IMR-90 (cell line): ENCODE measurements at regions not wholly inside any gene's neighbourhood (a gene's known extent, or its start where the extent isn't known, plus 50 kb on each side); places are given as distances from the start of the nearest gene placed in this dataset.

ENCODE experiments used
- ATAC-seq: fragments of 200-7000 bp; cut with Tn5 transposase; 2 replicates; pipeline ENCODE4 v1.9.1; 2020; ENCODE audit warnings: low read depth, mild to moderate bottlenecking, moderate library complexity
- BruUV-seq: library from RNA; stranded (reverse); fragments of 400-500 nt; replicated peaks from 2 replicates; lab custom pipeline; 2021; lab: Mats Ljungman, UMichigan
- CTCF ChIA-PET: fragments of 300-600 bp; formaldehyde crosslinking; extraction: SDS; loops from one replicate; lab custom pipeline; 2021; ENCODE audit warnings: antibody characterized with exemption; lab: Yijun Ruan, JAX
- POLR2A ChIA-PET: fragments of 300-600 bp; sonication (Branson Sonifier 250); formaldehyde crosslinking; loops from one replicate; lab custom pipeline; 2022; ENCODE audit warnings: antibody characterized with exemption; ENCODE audit not compliant: unreplicated experiment; lab: Charles Lee
- DNase-seq: peaks from one replicate; pipeline ENCODE4 v3.0.0; 2013
- H2AFZ ChIP-seq: replicated peaks from 2 replicates; pipeline ENCODE3; 2013; ENCODE audit warnings: low read length, mild to moderate bottlenecking; ENCODE audit not compliant: poor library complexity
- H2AK5ac ChIP-seq: 2 replicates; pipeline ENCODE4 v1.6.1; 2013; ENCODE audit warnings: low read depth, low read length, inconsistent platforms
- H2AK9ac ChIP-seq: replicated peaks from 2 replicates; pipeline ENCODE3; 2013; ENCODE audit warnings: mild to moderate bottlenecking, low read depth, low read length, moderate library complexity; ENCODE audit not compliant: poor library complexity
- H2BK120ac ChIP-seq: 2 replicates; pipeline ENCODE4 v1.6.1; 2013; ENCODE audit warnings: low read depth, low read length, inconsistent platforms
- H2BK15ac ChIP-seq: 3 replicates; pipeline ENCODE4 v1.6.1; 2013; ENCODE audit warnings: low read depth, low read length, inconsistent platforms
- H2BK20ac ChIP-seq: 2 replicates; pipeline ENCODE4 v1.6.1; 2013; ENCODE audit warnings: low read depth, mild to moderate bottlenecking, inconsistent platforms, low read length, moderate library complexity
- H2BK5ac ChIP-seq: 2 replicates; pipeline ENCODE4 v1.6.1; 2013; ENCODE audit warnings: mild to moderate bottlenecking, low read depth, low read length, inconsistent platforms; ENCODE audit not compliant: poor library complexity, severe bottlenecking
- H3K14ac ChIP-seq: replicated peaks from 2 replicates; pipeline ENCODE4 v1.6.1; 2013; ENCODE audit warnings: low read depth, low read length, inconsistent platforms
- H3K18ac ChIP-seq: 2 replicates; pipeline ENCODE4 v1.6.1; 2013; ENCODE audit warnings: low read depth, low read length, control low read depth
- H3K23ac ChIP-seq: 2 replicates; pipeline ENCODE4 v1.6.1; 2013; ENCODE audit warnings: low read depth, low read length, inconsistent platforms
- H3K27ac ChIP-seq: 2 replicates; pipeline ENCODE4 v1.5.1; 2013; ENCODE audit warnings: mild to moderate bottlenecking, control low read depth, low read length; ENCODE audit not compliant: insufficient read depth
- H3K27me3 ChIP-seq: 2 replicates; pipeline ENCODE4 v1.6.1; 2013; ENCODE audit warnings: low read length; ENCODE audit not compliant: control insufficient read depth, insufficient read depth
- H3K36me3 ChIP-seq: 2 replicates; pipeline ENCODE4 v1.6.1; 2013; ENCODE audit warnings: low read length, mixed read lengths; ENCODE audit not compliant: control insufficient read depth, insufficient read depth
- H3K4ac ChIP-seq: 2 replicates; pipeline ENCODE4 v1.6.1; 2013; ENCODE audit warnings: low read depth, low read length, inconsistent platforms
- H3K4me1 ChIP-seq: 2 replicates; pipeline ENCODE4 v1.6.1; 2013; ENCODE audit warnings: low read length, mixed read lengths; ENCODE audit not compliant: control insufficient read depth, insufficient read depth
- H3K4me2 ChIP-seq: 2 replicates; pipeline ENCODE4 v1.6.1; 2013; ENCODE audit warnings: low read depth, mild to moderate bottlenecking, control low read depth, low read length, moderate library complexity
- H3K4me3 ChIP-seq: 2 replicates; pipeline ENCODE4 v1.5.1; 2013; ENCODE audit warnings: low read depth, mild to moderate bottlenecking, control low read depth, low read length, moderate library complexity; ENCODE audit not compliant: insufficient read depth
- H3K56ac ChIP-seq: 2 replicates; pipeline ENCODE4 v1.6.1; 2013; ENCODE audit warnings: low read length, inconsistent platforms; ENCODE audit not compliant: insufficient read depth; ENCODE audit errors: extremely low read depth
- H3K79me1 ChIP-seq, 2 experiments: 2 replicates each; pipeline ENCODE4 v1.6.1; 2013; ENCODE audit warnings: low read length in 2 of 2, inconsistent platforms in 1 of 2, low read depth in 1 of 2
- H3K9ac ChIP-seq: 2 replicates; pipeline ENCODE4 v1.6.1; 2013; ENCODE audit warnings: low read depth, low read length, control low read depth
- H3K9me1 ChIP-seq: 2 replicates; pipeline ENCODE4 v1.6.1; 2013; ENCODE audit warnings: low read length, inconsistent platforms; ENCODE audit not compliant: insufficient read depth
- H3K9me3 ChIP-seq: 2 replicates; pipeline ENCODE4 v1.6.1; 2013; ENCODE audit warnings: low read length; ENCODE audit not compliant: control insufficient read depth, insufficient read depth
- H4K20me1 ChIP-seq: 2 replicates; pipeline ENCODE4 v1.6.1; 2013; ENCODE audit warnings: low read length, inconsistent platforms; ENCODE audit not compliant: insufficient read depth
- H4K5ac ChIP-seq: 2 replicates; pipeline ENCODE4 v1.6.1; 2013; ENCODE audit warnings: mild to moderate bottlenecking, low read depth, low read length, control low read depth
- H4K8ac ChIP-seq, 2 experiments: 2 replicates each; pipeline ENCODE4 v1.6.1; 2013; ENCODE audit warnings: low read depth in 2 of 2, low read length in 2 of 2, control low read depth in 1 of 2, inconsistent platforms in 1 of 2
- H4K91ac ChIP-seq: 2 replicates; pipeline ENCODE4 v1.6.1; 2013; ENCODE audit warnings: low read depth, low read length, inconsistent platforms; ENCODE audit not compliant: insufficient read depth
- ELK1 ChIP-seq: fragments of 150-350 bp; IDR thresholded peaks from 2 replicates; pipeline ENCODE4 v1.6.1; 2016; ENCODE audit warnings: low read depth, mild to moderate bottlenecking, low read length, moderate library complexity, borderline replicate concordance
- MAFK ChIP-seq: IDR thresholded peaks from 2 replicates; pipeline ENCODE4 v1.6.1; 2012; ENCODE audit warnings: low read depth, low read length, improper control_type of control experiment
- MAZ ChIP-seq: IDR thresholded peaks from 2 replicates; pipeline ENCODE4 v1.6.1; 2012; ENCODE audit warnings: low read depth, mild to moderate bottlenecking, low read length, improper control_type of control experiment, moderate library complexity, borderline replicate concordance
- MXI1 ChIP-seq: IDR thresholded peaks from 2 replicates; pipeline ENCODE4 v1.6.1; 2012; ENCODE audit warnings: low read depth, mild to moderate bottlenecking, low read length, moderate library complexity, borderline replicate concordance
- RCOR1 ChIP-seq: IDR thresholded peaks from 2 replicates; pipeline ENCODE4 v1.6.1; 2012; ENCODE audit warnings: mild to moderate bottlenecking, low read length, improper control_type of control experiment; ENCODE audit not compliant: insufficient replicate concordance
- USF2 ChIP-seq: fragments of 150-350 bp; IDR thresholded peaks from 2 replicates; pipeline ENCODE4 v1.6.1; 2017; ENCODE audit warnings: mild to moderate bottlenecking, antibody characterized with exemption, low read length, low read depth
- WGBS, 2 experiments: methylation state at CpG; one replicate each; pipeline versions ENCODE4 v1.1.5 to v1.1.7; 2013; ENCODE audit warnings: missing lambda C conversion rate in 2 of 2; ENCODE audit not compliant: insufficient read length in 1 of 2; ENCODE audit errors: extremely low coverage in 2 of 2; 5-methylcytosine and 5-hydroxymethylcytosine counted together
- dilution Hi-C: fragments of 300-500 bp; cut with HindIII; formaldehyde crosslinking; loops from one replicate; pipeline ENCODE4 v1.14.3; 2018; ENCODE audit warnings: low sequenced_read_pairs; ENCODE audit not compliant: unreplicated experiment
- in situ Hi-C: fragments of 300-500 bp; cut with MboI; formaldehyde crosslinking; loops from 3 replicates; pipeline ENCODE4 v1.14.3; 2019; ENCODE audit warnings: low sequenced_read_pairs, inconsistent platforms, mixed read lengths
- intact Hi-C: fragments of 100-400 bp; cut with micrococcal nuclease; formaldehyde crosslinking; loops from 2 replicates; pipeline ENCODE4 v1.10.0; 2022

- intact Hi-C loops: no loop called here
Observed at GRCh38 chr3:145639875-145640274, 521.1 kb downstream of the PLOD2 start.

More at GRCh38 chr3:145639875-145640274, 521.1 kb downstream of the PLOD2 start:
- no peaks in the 10 kb centered on the region for H3K4me1 ChIP-seq
- no peak overlapping the region for H2AK9ac ChIP-seq
- POLR2A ChIA-PET: no interaction called here
- H3K9me3 ChIP-seq: no peaks in the 10 kb centered on the region; the same call in 1 of the 2 replicates
- H4K91ac ChIP-seq: no peak overlapping the region
- H2AK5ac ChIP-seq: no peak overlapping the region
- H2BK120ac ChIP-seq: no peak overlapping the region
- no peak overlapping the region for H3K23ac ChIP-seq
- H3K79me1 ChIP-seq: no peaks in the 10 kb centered on the region
- no peak overlapping the region for H4K8ac ChIP-seq
- CTCF ChIA-PET: no interaction called here
- no peak overlapping the region for H3K4me2 ChIP-seq
- DNase-seq (no peak), ATAC-seq (no peak)
- no peak overlapping the region for H3K56ac ChIP-seq
- BruUV-seq: no TSS peak
- TF ChIP-seq MAZ: no peak
- no peak for TF ChIP-seq RCOR1
- TF ChIP-seq USF2: no peak
- TF ChIP-seq ELK1: no peak
- TF ChIP-seq MAFK: no peak
- no peak for TF ChIP-seq MXI1
- no peak overlapping the region for H3K4me3 ChIP-seq
- H3K9ac ChIP-seq: no peak overlapping the region
- no peaks in the 10 kb centered on the region for H3K36me3 ChIP-seq
- no peak overlapping the region for H3K27ac ChIP-seq
- H3K18ac ChIP-seq: no peak overlapping the region
- dilution Hi-C loops: no loop called here
- no peak overlapping the region for H2BK15ac ChIP-seq
- H3K27me3 ChIP-seq: no peaks in the 10 kb centered on the region
- 71% methylated on average over 2 of the region's 3 CpGs; no CpG with 5 or more reads in 1 of the 2 experiments for WGBS, 2 experiments
- in situ Hi-C loops: no loop called here
- H2AFZ ChIP-seq: no peak overlapping the region
- H3K9me1 ChIP-seq: no peaks in the 10 kb centered on the region
- H2BK5ac ChIP-seq: no peak overlapping the region
- no peak overlapping the region for H4K5ac ChIP-seq
- no peaks in the 10 kb centered on the region for H4K20me1 ChIP-seq
- no peak overlapping the region for H3K14ac ChIP-seq
- H2BK20ac ChIP-seq: no peak overlapping the region
- H3K4ac ChIP-seq: no peak overlapping the region
